AG04450 (cell line): ENCODE measurements at regions not wholly inside any gene's neighbourhood (a gene's known extent, or its start where the extent isn't known, plus 50 kb on each side); places are given as distances from the start of the nearest gene placed in this dataset.

ENCODE experiments used
- CTCF ChIA-PET: fragments of 300-600, 350-600 bp; formaldehyde crosslinking; extraction: SDS; loops from one replicate; lab custom pipeline; 2022; ENCODE audit warnings: antibody characterized with exemption, inconsistent platforms; lab: Charles Lee
- POLR2A ChIA-PET: fragments of 350-600 bp; formaldehyde crosslinking; extraction: SDS; loops from one replicate; lab custom pipeline; 2021; ENCODE audit warnings: antibody characterized with exemption, inconsistent platforms; lab: Yijun Ruan, JAX
- DNase-seq: peaks from one replicate; pipeline ENCODE4 v3.0.0-alpha.2; 2011; ENCODE audit warnings: low read depth, low spot score
- H3K27ac ChIP-seq: one replicate; pipeline ENCODE4 v1.5.1; 2012; ENCODE audit warnings: low read depth, low read length, control low read depth
- H3K27me3 ChIP-seq: one replicate; pipeline ENCODE4 v1.6.0; 2012; ENCODE audit warnings: low read length; ENCODE audit not compliant: control insufficient read depth, insufficient read depth
- H3K4me3 ChIP-seq: 2 replicates; pipeline ENCODE4 v1.5.1; 2011; ENCODE audit warnings: mild to moderate bottlenecking, low read depth, low read length, control low read depth
- H3K9me3 ChIP-seq: 2 replicates; pipeline ENCODE4 v1.5.1; 2012; ENCODE audit warnings: low read length; ENCODE audit not compliant: control insufficient read depth, insufficient read depth
- CTCF ChIP-seq: IDR thresholded peaks from 2 replicates; pipeline ENCODE4 v1.5.1; 2011; ENCODE audit warnings: low read depth, low read length, control low read depth, inconsistent platforms

- TF ChIP-seq CTCF: no peak
- Histone ChIP-seq H3K4me3 (no peak overlapping the region), H3K9me3 (peaks cover 4% of the 10 kb centered on the region; the same call in 1 of the 2 replicates), H3K27me3 (no peaks in the 10 kb centered on the region), H3K27ac (no peak overlapping the region)
- CTCF ChIA-PET: no interaction called here
- no peak for DNase-seq
- POLR2A ChIA-PET: no interaction called here
Observed at GRCh38 chr4:60013464-60014184, 1186.5 kb upstream of the ADGRL3 start.

- Histone ChIP-seq H3K27ac (no peak overlapping the region), H3K9me3 (peaks cover 7% of the 10 kb centered on the region), H3K4me3 (no peak overlapping the region), H3K27me3 (no peaks in the 10 kb centered on the region)
- TF ChIP-seq CTCF: no peak
- no peak for DNase-seq
- POLR2A ChIA-PET: no interaction called here
- CTCF ChIA-PET: no interaction called here
Observed at GRCh38 chr4:60016971-60017370, 1183.2 kb upstream of the ADGRL3 start.

GRCh38 chr4:60019180-60019579 is 1180.9 kb upstream of the ADGRL3 start:
- ChIA-PET POLR2A (no interaction called here), CTCF (no interaction called here)
- peaks cover 3% of the 10 kb centered on the region; the same call in 1 of the 2 replicates for H3K9me3 ChIP-seq
- no peak overlapping the region for H3K4me3 ChIP-seq
- no peak for TF ChIP-seq CTCF
- no peak overlapping the region for H3K27ac ChIP-seq
- no peak for DNase-seq
- no peaks in the 10 kb centered on the region for H3K27me3 ChIP-seq

- peaks cover 3% of the 10 kb centered on the region; the same call in 1 of the 2 replicates for H3K9me3 ChIP-seq
- H3K27ac ChIP-seq: no peak overlapping the region
- ChIA-PET CTCF (no interaction called here), POLR2A (no interaction called here)
- no peak overlapping the region for H3K4me3 ChIP-seq
- H3K27me3 ChIP-seq: no peaks in the 10 kb centered on the region
- no peak for TF ChIP-seq CTCF
- DNase-seq: no peak
Observed at GRCh38 chr4:60019946-60020345, 1180.2 kb upstream of the ADGRL3 start.

GRCh38 chr4:60020389-60020788 is 1179.7 kb upstream of the ADGRL3 start:
- no peaks in the 10 kb centered on the region for H3K27me3 ChIP-seq
- H3K27ac ChIP-seq: no peak overlapping the region
- peaks cover 3% of the 10 kb centered on the region; the same call in 1 of the 2 replicates for H3K9me3 ChIP-seq
- no peak for DNase-seq
- no peak overlapping the region for H3K4me3 ChIP-seq
- no peak for TF ChIP-seq CTCF
- ChIA-PET POLR2A (no interaction called here), CTCF (no interaction called here)
